Nephron (organoid): ENCODE measurements at regions not wholly inside any gene's neighbourhood (a gene's known extent, or its start where the extent isn't known, plus 50 kb on each side); places are given as distances from the start of the nearest gene placed in this dataset.

Experiments used
- H3K27ac Mint-ChIP-seq, 3 experiments: 2 replicates each; pipeline ENCODE4 v1.8.0; 2020; ENCODE audit warnings: mixed read lengths in 3 of 3, mild to moderate bottlenecking in 2 of 3, moderate library complexity in 1 of 3
- H3K27me3 Mint-ChIP-seq: 2 replicates; pipeline ENCODE4 v1.8.0; 2021; ENCODE audit warnings: low read depth, mild to moderate bottlenecking, moderate library complexity, mixed read lengths
- H3K36me3 Mint-ChIP-seq: 2 replicates; pipeline ENCODE4 v1.8.0; 2020; ENCODE audit warnings: low read depth, mixed read lengths
- H3K4me1 Mint-ChIP-seq: 2 replicates; pipeline ENCODE4 v1.8.0; 2020; ENCODE audit warnings: mixed read lengths
- H3K4me3 Mint-ChIP-seq, 3 experiments: 2 replicates each; pipeline ENCODE4 v1.8.0; 2020; ENCODE audit warnings: mild to moderate bottlenecking in 3 of 3, mixed read lengths in 3 of 3, moderate library complexity in 2 of 3
- H3K9me3 Mint-ChIP-seq: 2 replicates; pipeline ENCODE4 v1.8.0; 2020; ENCODE audit warnings: mixed read lengths
- CTCF ChIP-seq, 3 experiments: fragments of 200-600 bp; sonication (generic); IDR thresholded peaks; one replicate each; pipeline ENCODE4 v1.5.0; 2021; ENCODE audit warnings: antibody characterized with exemption in 3 of 3; ENCODE audit not compliant: unreplicated experiment in 3 of 3

GRCh38 chr6:160899671-160900430 lies 91.7 kb upstream of the MAP3K4 start:
- Mint-ChIP-seq H3K27me3 (no peaks in the 10 kb centered on the region), H3K4me3 (no peak overlapping the region), H3K9me3 (no peaks in the 10 kb centered on the region), H3K36me3 (no peaks in the 10 kb centered on the region), H3K27ac (no peak overlapping the region), H3K4me1 (no peaks in the 10 kb centered on the region)
- no peak for TF ChIP-seq CTCF (IDR thresholded peaks at IDR 0.05; ENCODE audit: unreplicated experiment in 3 of 3)

- Mint-ChIP-seq H3K9me3 (peaks cover 27% of the 10 kb centered on the region), H3K27me3 (no peaks in the 10 kb centered on the region), H3K4me3 (no peak overlapping the region)
These were observed 79.6 kb upstream of the MAP3K4 start for GRCh38 chr6:160911949-160912348.

GRCh38 chr6:160912411-160912810 lies 79.2 kb upstream of the MAP3K4 start:
- no peaks in the 10 kb centered on the region for H3K27me3 Mint-ChIP-seq
- no peak overlapping the region for H3K4me3 Mint-ChIP-seq
- no peak overlapping the region for H3K27ac Mint-ChIP-seq
- H3K36me3 Mint-ChIP-seq: no peaks in the 10 kb centered on the region
- no peaks in the 10 kb centered on the region for H3K4me1 Mint-ChIP-seq
- no peak for TF ChIP-seq CTCF (IDR thresholded peaks at IDR 0.05; ENCODE audit: unreplicated experiment in 3 of 3)
- H3K9me3 Mint-ChIP-seq: peaks cover 23% of the 10 kb centered on the region

More at GRCh38 chr6:160911949-160912348, 79.6 kb upstream of the MAP3K4 start:
- H3K36me3 Mint-ChIP-seq: no peaks in the 10 kb centered on the region
- TF ChIP-seq CTCF (IDR thresholded peaks at IDR 0.05; ENCODE audit: unreplicated experiment in 3 of 3): no peak
- H3K4me1 Mint-ChIP-seq: no peaks in the 10 kb centered on the region
- no peak overlapping the region for H3K27ac Mint-ChIP-seq

- Mint-ChIP-seq H3K36me3 (no peaks in the 10 kb centered on the region), H3K27ac (no peak overlapping the region), H3K4me3 (no peak overlapping the region), H3K9me3 (peaks cover 26% of the 10 kb centered on the region), H3K4me1 (no peaks in the 10 kb centered on the region), H3K27me3 (no peaks in the 10 kb centered on the region)
- TF ChIP-seq CTCF (IDR thresholded peaks at IDR 0.05; ENCODE audit: unreplicated experiment in 3 of 3): no peak
These were observed 74.0 kb upstream of the MAP3K4 start for GRCh38 chr6:160917572-160917971.

GRCh38 chr6:160919723-160920440 lies 71.7 kb upstream of the MAP3K4 start:
- Mint-ChIP-seq H3K36me3 (no peaks in the 10 kb centered on the region), H3K9me3 (peaks cover 22% of the 10 kb centered on the region), H3K27me3 (no peaks in the 10 kb centered on the region), H3K4me1 (no peaks in the 10 kb centered on the region), H3K27ac (no peak overlapping the region), H3K4me3 (no peak overlapping the region)
- no peak for TF ChIP-seq CTCF (IDR thresholded peaks at IDR 0.05; ENCODE audit: unreplicated experiment in 3 of 3)
